AG09309 (cell line): ENCODE measurements at regions not wholly inside any gene's neighbourhood (a gene's known extent, or its start where the extent isn't known, plus 50 kb on each side); places are given as distances from the start of the nearest gene placed in this dataset.

Source experiments
- DNase-seq: peaks from one replicate; pipeline ENCODE4 v3.0.0-alpha.2; 2010; ENCODE audit warnings: low read depth
- H3K4me3 ChIP-seq: 2 replicates; pipeline ENCODE4 v1.5.1; 2011; ENCODE audit warnings: mild to moderate bottlenecking, low read depth, low read length, moderate library complexity; ENCODE audit not compliant: control insufficient read depth
- CTCF ChIP-seq: IDR thresholded peaks from 2 replicates; pipeline ENCODE4 v1.5.1; 2011; ENCODE audit warnings: mild to moderate bottlenecking, low read depth, low read length, inconsistent platforms; ENCODE audit not compliant: insufficient read depth, control insufficient read depth; ENCODE audit errors: missing control alignments

- no peak for DNase-seq
- H3K4me3 ChIP-seq: no peak overlapping the region
- TF ChIP-seq CTCF: no peak
These were observed 433.5 kb upstream of the CELF2 start for GRCh38 chr10:10584161-10584560.

GRCh38 chr10:10587744-10588393, 429.8 kb upstream of the CELF2 start:
- DNase-seq: no peak
- no peak overlapping the region for H3K4me3 ChIP-seq
- TF ChIP-seq CTCF: no peak

- no peak overlapping the region for H3K4me3 ChIP-seq
- DNase-seq: peak; percentile 53
- no peak for TF ChIP-seq CTCF
These were observed 427.9 kb upstream of the CELF2 start for GRCh38 chr10:10589540-10590303.

GRCh38 chr10:10591715-10592341, 425.8 kb upstream of the CELF2 start:
- no peak for DNase-seq
- TF ChIP-seq CTCF: no peak
- H3K4me3 ChIP-seq: no peak overlapping the region

DNA sequence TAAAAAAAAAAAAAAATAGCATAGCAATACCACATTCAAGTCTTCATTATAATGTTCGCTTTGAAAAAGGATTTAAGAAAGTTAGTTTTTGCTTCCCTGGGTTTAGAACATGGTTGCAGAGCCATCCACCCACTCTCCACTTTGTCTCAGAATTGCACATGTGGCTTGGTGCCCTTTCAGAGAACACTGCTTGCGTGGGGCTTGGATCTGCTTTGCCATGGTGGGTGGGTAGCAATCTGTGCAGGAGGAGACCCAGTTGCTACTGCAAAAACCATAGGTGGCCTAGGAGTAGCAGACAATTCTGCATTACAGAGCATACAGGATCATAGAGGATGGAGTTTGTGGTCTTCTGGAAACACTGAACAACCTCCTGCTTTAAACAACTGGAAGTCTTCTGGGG, 421.4 kb upstream of the CELF2 start:
- no peak for TF ChIP-seq CTCF
- H3K4me3 ChIP-seq: no peak overlapping the region
- no peak for DNase-seq

DNA sequence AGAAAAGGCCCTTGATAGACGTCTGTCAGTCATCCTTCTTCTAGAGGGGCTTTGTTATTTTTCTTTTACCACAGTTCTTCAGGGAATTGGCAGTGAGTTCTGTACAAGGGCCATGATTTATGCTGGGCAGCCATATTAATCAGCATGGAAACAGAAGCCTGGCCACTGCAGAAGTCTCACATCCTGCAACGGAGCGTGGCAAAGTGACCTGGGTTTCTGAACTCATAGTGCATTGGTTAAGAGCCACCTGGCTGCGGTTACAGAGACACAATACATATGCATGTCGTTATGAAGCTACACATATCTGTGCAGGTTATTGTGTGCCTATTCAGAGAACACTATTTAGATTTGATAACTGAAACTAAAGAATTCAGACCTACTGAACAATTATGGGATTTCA, 419.4 kb upstream of the CELF2 start:
- no peak overlapping the region for H3K4me3 ChIP-seq
- no peak for DNase-seq
- TF ChIP-seq CTCF: no peak
